HCT116 (cell line): ENCODE measurements at regions not wholly inside any gene's neighbourhood (a gene's known extent, or its start where the extent isn't known, plus 50 kb on each side); places are given as distances from the start of the nearest gene placed in this dataset.

Experiments
- ATAC-seq: fragments of 200-7000 bp; cut with Tn5 transposase; 2 replicates; pipeline ENCODE4 v1.9.1; 2020; ENCODE audit warnings: mild to moderate bottlenecking, moderate library complexity
- BruUV-seq: library from RNA; stranded (reverse); fragments of 400-500 nt; replicated peaks from 2 replicates; lab custom pipeline; 2021; lab: Mats Ljungman, UMichigan
- CTCF ChIA-PET: fragments of 300-600 bp; sonication (Branson Sonifier 250); formaldehyde crosslinking; loops from one replicate; lab custom pipeline; 2021; ENCODE audit warnings: antibody characterized with exemption; lab: Charles Lee
- POLR2A ChIA-PET: fragments of 300-600, 350-600 bp; sonication (Branson Sonifier 250); formaldehyde crosslinking; loops from one replicate; lab custom pipeline; 2021; ENCODE audit warnings: antibody characterized with exemption; lab: Charles Lee
- RAD21 ChIA-PET, 2 experiments: fragments of 300-600 bp; sonication (Branson Sonifier 250); formaldehyde crosslinking; loops; one replicate each; lab custom pipeline; 2023; ENCODE audit warnings: low total read pairs in 2 of 2; ENCODE audit not compliant: uncharacterized antibody in 2 of 2, unreplicated experiment in 2 of 2, low non-redundant PET in 1 of 2; lab: Charles Lee
- DNase-seq: peaks from one replicate; pipeline ENCODE4 v3.0.0-alpha.2; 2010; ENCODE audit warnings: low read depth, low spot score
- H2AFZ ChIP-seq: fragments of 200-600 bp; shearing (Covaris generic), sonication (generic); 2 replicates; pipeline ENCODE4 v1.6.1; 2017; ENCODE audit warnings: low read depth, mixed run types, mixed read lengths, antibody characterized with exemption, low read length; ENCODE audit not compliant: poor library complexity, severe bottlenecking
- H3K27ac ChIP-seq: 2 replicates; pipeline ENCODE4 v1.5.1; 2012; ENCODE audit warnings: low read depth, low read length
- H3K27me3 ChIP-seq: fragments of 200-600 bp; sonication (generic); 2 replicates; pipeline ENCODE4 v1.6.1; 2016; ENCODE audit warnings: mixed run types, low read length, mixed read lengths; ENCODE audit not compliant: insufficient read depth
- H3K36me3 ChIP-seq, 2 experiments: fragments of 200-500 bp in 1 of 2; fragments of 200-600 bp in 1 of 2; sonication (Bioruptor generic) in 1 of 2; sonication (generic) in 1 of 2; 2 replicates each; pipeline versions ENCODE4 v1.5.1 to v1.6.1; 2014 to 2016; ENCODE audit warnings: low read length in 2 of 2, inconsistent platforms in 1 of 2, mixed read lengths in 1 of 2, mixed run types in 1 of 2; ENCODE audit not compliant: insufficient read depth in 2 of 2, control insufficient read depth in 1 of 2
- H3K4me1 ChIP-seq, 2 experiments: fragments of 200-600 bp in 1 of 2; sonication (generic) in 1 of 2; 2 replicates each; pipeline versions ENCODE4 v1.5.1 to v1.6.1; 2012 to 2017; ENCODE audit warnings: low read length in 2 of 2, inconsistent platforms in 1 of 2, mild to moderate bottlenecking in 1 of 2, mixed read lengths in 1 of 2, mixed run types in 1 of 2, moderate library complexity in 1 of 2; ENCODE audit not compliant: insufficient read depth in 2 of 2, control insufficient read depth in 1 of 2
- H3K4me2 ChIP-seq: fragments of 200-600 bp; sonication (generic); 2 replicates; pipeline ENCODE4 v1.6.1; 2017; ENCODE audit warnings: mixed run types, low read length, mixed read lengths
- H3K4me3 ChIP-seq, 2 experiments: fragments of 200-600 bp in 1 of 2; sonication (generic) in 1 of 2; replicated peaks in 1 of 2; 2 replicates each; pipeline ENCODE4 v1.5.1; 2011 to 2016; ENCODE audit warnings: low read length in 2 of 2, control low read depth in 1 of 2, low read depth in 1 of 2, mild to moderate bottlenecking in 1 of 2, mixed read lengths in 1 of 2, mixed run types in 1 of 2
- H3K79me2 ChIP-seq: fragments of 200-600 bp; sonication (generic); 2 replicates; pipeline ENCODE4 v1.6.1; 2017; ENCODE audit warnings: mild to moderate bottlenecking, mixed run types, low read length, moderate library complexity, mixed read lengths; ENCODE audit not compliant: insufficient read depth
- H3K9ac ChIP-seq: fragments of 200-600 bp; sonication (generic); 2 replicates; pipeline ENCODE4 v1.6.1; 2016; ENCODE audit warnings: low read length, mixed read lengths
- H3K9me2 ChIP-seq: fragments of 200-600 bp; sonication (generic), shearing (Covaris generic); 2 replicates; pipeline ENCODE4 v1.6.1; 2017; ENCODE audit warnings: mixed run types, mild to moderate bottlenecking, moderate library complexity; ENCODE audit not compliant: insufficient read depth
- H3K9me3 ChIP-seq, 2 experiments: fragments of 200-500 bp in 1 of 2; fragments of 200-600 bp in 1 of 2; sonication (Bioruptor generic) in 1 of 2; sonication (generic) in 1 of 2; 2 replicates each; pipeline ENCODE4 v1.6.1; 2014 to 2017; ENCODE audit warnings: low read length in 2 of 2, mixed read lengths in 2 of 2, inconsistent platforms in 1 of 2, low read depth in 1 of 2, mild to moderate bottlenecking in 1 of 2, mixed run types in 1 of 2, moderate library complexity in 1 of 2; ENCODE audit not compliant: control insufficient read depth in 1 of 2, insufficient read depth in 1 of 2
- H4K20me1 ChIP-seq: fragments of 200-600 bp; sonication (generic), shearing (Covaris generic); 2 replicates; pipeline ENCODE4 v1.6.1; 2017; ENCODE audit warnings: mixed run types, mild to moderate bottlenecking, moderate library complexity; ENCODE audit not compliant: insufficient read depth
- CBX3 ChIP-seq: IDR thresholded peaks from 2 replicates; pipeline ENCODE4 v1.6.1; 2012; ENCODE audit warnings: low read depth
- CEBPB ChIP-seq: IDR thresholded peaks from 2 replicates; pipeline ENCODE4 v1.6.1; 2012; ENCODE audit warnings: low read depth
- EGR1 ChIP-seq: IDR thresholded peaks from 2 replicates; pipeline ENCODE4 v1.6.1; 2012; ENCODE audit warnings: low read depth
- ELF1 ChIP-seq: IDR thresholded peaks from 2 replicates; pipeline ENCODE4 v1.6.1; 2012; ENCODE audit warnings: low read depth, borderline replicate concordance
- EZH2 ChIP-seq: fragments of 200-600 bp; sonication (generic); IDR thresholded peaks from 2 replicates; pipeline ENCODE4 v1.6.1; 2017; ENCODE audit warnings: antibody characterized with exemption, mixed run types
- EZH2phosphoT487 ChIP-seq: fragments of 200-600 bp; IDR thresholded peaks from 2 replicates; pipeline ENCODE4 v1.6.1; 2018; ENCODE audit warnings: antibody characterized with exemption, borderline replicate concordance
- MAX ChIP-seq: IDR thresholded peaks from 2 replicates; pipeline ENCODE4 v1.6.1; 2012
- POLR2A ChIP-seq: IDR thresholded peaks from 2 replicates; pipeline ENCODE4 v1.7.0; 2011; ENCODE audit warnings: borderline replicate concordance; ENCODE audit not compliant: insufficient read depth, insufficient read length; ENCODE audit errors: extremely low read depth
- POLR2AphosphoS5 ChIP-seq: IDR thresholded peaks from 2 replicates; pipeline ENCODE4 v1.6.1; 2011; ENCODE audit warnings: mild to moderate bottlenecking, low read depth, low read length, moderate library complexity
- RAD21 ChIP-seq: IDR thresholded peaks from 2 replicates; pipeline ENCODE4 v1.6.1; 2012; ENCODE audit warnings: low read depth, mild to moderate bottlenecking
- REST ChIP-seq: IDR thresholded peaks from 2 replicates; pipeline ENCODE4 v1.6.1; 2012; ENCODE audit warnings: low read depth
- SIN3A ChIP-seq: IDR thresholded peaks from 2 replicates; pipeline ENCODE4 v1.6.1; 2012; ENCODE audit warnings: low read depth
- SP1 ChIP-seq: IDR thresholded peaks from 2 replicates; pipeline ENCODE4 v1.6.1; 2012; ENCODE audit warnings: low read depth
- SRF ChIP-seq: IDR thresholded peaks from 2 replicates; pipeline ENCODE4 v1.6.1; 2012; ENCODE audit warnings: low read depth
- ZFX ChIP-seq: fragments of 450-650 bp; IDR thresholded peaks from 2 replicates; pipeline ENCODE4 v1.6.1; 2017
- ZNF274 ChIP-seq: fragments of 200-500 bp; sonication (Bioruptor generic); IDR thresholded peaks from 2 replicates; pipeline ENCODE4 v1.6.1; 2014; ENCODE audit warnings: mild to moderate bottlenecking, low read depth, low read length, inconsistent platforms
- intact Hi-C: fragments of 100-400 bp; cut with micrococcal nuclease; formaldehyde crosslinking; loops from 2 replicates; pipeline ENCODE4 v1.10.0; 2022
- TF ChIP-seq, protein P1 (sequence below): IDR thresholded peaks from 2 replicates; pipeline ENCODE4 v1.6.1; 2012

DNA sequence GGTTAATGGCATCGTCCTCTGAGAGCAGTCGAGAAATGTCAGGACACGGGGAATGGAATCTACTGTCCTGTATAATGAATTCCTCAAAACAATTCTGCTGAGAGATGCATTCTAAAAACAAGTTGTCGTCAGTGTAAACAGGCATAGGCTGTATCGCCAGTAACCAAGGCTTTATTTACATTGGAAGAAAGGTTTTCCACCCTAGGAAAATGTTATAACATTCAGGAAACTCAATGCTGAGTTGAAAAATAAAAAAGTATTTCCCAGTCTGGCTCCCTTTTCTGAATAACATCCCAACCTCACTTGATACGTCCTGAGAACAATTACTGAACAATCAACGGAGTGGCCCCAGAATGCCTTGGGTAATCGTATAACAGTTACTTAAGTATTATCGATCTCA, 79.6 kb upstream of the UCN3 start:
- no peak overlapping the region for H3K4me3 ChIP-seq
- H3K27me3 ChIP-seq, result no peaks in the 10 kb centered on the region
- no peak overlapping the region for H3K4me2 ChIP-seq
- H3K27ac ChIP-seq, result no peak overlapping the region
- POLR2A ChIA-PET, result no interaction called here
- H3K9me2 ChIP-seq, result no peaks in the 10 kb centered on the region
- intact Hi-C loops, result no loop called here
- DNase-seq, result no peak
- no peaks in the 10 kb centered on the region for H3K36me3 ChIP-seq
- H2AFZ ChIP-seq, result no peak overlapping the region
- no peak for ATAC-seq
- BruUV-seq, result no TSS peak
- no peak overlapping the region for H3K9ac ChIP-seq
- no peak for TF ChIP-seq RAD21
- TF ChIP-seq CBX3, result no peak
- no peak for TF ChIP-seq POLR2AphosphoS5
- no peak for TF ChIP-seq POLR2A
- TF ChIP-seq REST, result no peak
- no peak for TF ChIP-seq EGR1
- no peak for TF ChIP-seq SP1
- no peak for TF ChIP-seq SRF
- no peak for TF ChIP-seq ZNF274
- no peak for TF ChIP-seq EZH2phosphoT487
- TF ChIP-seq, protein P1, sequence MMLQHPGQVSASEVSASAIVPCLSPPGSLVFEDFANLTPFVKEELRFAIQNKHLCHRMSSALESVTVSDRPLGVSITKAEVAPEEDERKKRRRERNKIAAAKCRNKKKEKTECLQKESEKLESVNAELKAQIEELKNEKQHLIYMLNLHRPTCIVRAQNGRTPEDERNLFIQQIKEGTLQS, result no peak
- TF ChIP-seq ELF1, result no peak
- TF ChIP-seq ZFX, result no peak
- no peak for TF ChIP-seq EZH2
- TF ChIP-seq CEBPB, result no peak
- TF ChIP-seq MAX, result no peak
- TF ChIP-seq SIN3A, result no peak
- H3K9me3 ChIP-seq, result no peaks in the 10 kb centered on the region
- no peaks in the 10 kb centered on the region for H4K20me1 ChIP-seq
- RAD21 ChIA-PET, result no interaction called here
- CTCF ChIA-PET, result interaction anchor here (1.0 to 1.4 kb wide), 2 partner anchors 9 to 435 kb away, joined by 3 to 4 read pairs; no protein-coding TSS in a partner anchor
- H3K4me1 ChIP-seq, result peaks cover 0 to 6% of the 10 kb centered on the region in 2 experiments; a peak in 1 of 4 replicates
- no peaks in the 10 kb centered on the region for H3K79me2 ChIP-seq
